ENCODE measurements at regions not wholly inside any gene's neighbourhood (a gene's known extent, or its start where the extent isn't known, plus 50 kb on each side); places are given as distances from the start of the nearest gene placed in this dataset.
A peak's percentile ranks its signal among the peaks of the same experiment; 100 is the strongest.

DNA sequence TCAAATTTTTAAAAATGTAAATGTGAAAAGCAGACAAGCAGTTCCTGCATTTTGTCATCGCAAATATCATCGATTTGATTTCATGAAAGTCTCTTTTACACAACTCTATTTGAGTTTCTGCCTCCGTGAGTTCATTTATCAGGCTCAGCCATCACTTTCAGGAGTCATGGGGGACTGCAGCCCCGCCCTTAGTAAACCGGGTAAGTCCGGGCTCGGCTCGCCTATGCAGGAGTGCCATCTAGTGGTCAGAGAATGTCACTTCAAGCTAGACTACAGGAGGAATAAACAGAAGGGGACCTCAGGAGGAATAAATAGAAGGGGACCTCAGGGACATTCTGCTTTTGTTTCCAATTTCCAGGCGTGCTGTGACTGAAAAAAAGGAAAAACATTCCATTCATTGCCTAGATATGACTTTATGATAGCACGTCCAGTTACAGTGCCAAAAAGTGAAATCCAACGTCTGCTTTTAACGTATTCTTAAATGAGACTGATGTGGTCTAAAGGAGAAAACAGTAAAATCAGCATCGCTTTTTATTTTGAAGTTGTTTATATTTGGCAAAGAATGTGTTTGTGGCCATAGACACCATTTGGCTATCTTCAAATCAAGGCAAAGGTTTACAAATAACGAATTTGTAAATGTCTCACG is 333.9 kb downstream of the HACE1 start:
- H3K27ac ChIP-seq (ENCODE audit: low read length), result no peak overlapping the region
- H3K4me1 ChIP-seq (ENCODE audit: insufficient read depth, low read length), result no peaks in the 10 kb centered on the region
- POLR2A ChIA-PET (ENCODE audit: unreplicated experiment), result no interaction called here
- peak overlapping the region; percentile 60 for H3K4me3 ChIP-seq (ENCODE audit: low read length)
- H3K36me3 ChIP-seq (ENCODE audit: low read depth, low read length), result no peaks in the 10 kb centered on the region; the same call in 1 of the 2 replicates
- no peaks in the 10 kb centered on the region for H3K27me3 ChIP-seq (ENCODE audit: low read length)
- no peaks in the 10 kb centered on the region for H3K79me2 ChIP-seq (ENCODE audit: low read length)
- no peaks in the 10 kb centered on the region for H4K20me1 ChIP-seq (ENCODE audit: low read length)
- ATAC-seq (peak; percentile 86), DNase-seq (peak; percentile 80)
- H3K9ac ChIP-seq (ENCODE audit: low read length), result 0 out of 2 replicates have a peak overlapping the region, but pooled peaks have one; percentile 5
- H3K9me3 ChIP-seq (ENCODE audit: low read length), result no peaks in the 10 kb centered on the region
- H3K4me2 ChIP-seq (ENCODE audit: low read length), result peak overlapping the region; percentile 70
- intact Hi-C loops (cut with micrococcal nuclease), result loop anchor here (2.0 to 10.0 kb wide), 2 partner anchors 245 to 1681 kb away; no protein-coding TSS in a partner anchor
- TF ChIP-seq EZH2phosphoT487 (IDR thresholded peaks at IDR 0.05; ENCODE audit: borderline replicate concordance, low read length) (no peak), EZH2 (IDR thresholded peaks at IDR 0.05; ENCODE audit: low read length, unreplicated experiment) (no peak)
- TF ChIP-seq, protein P1, sequence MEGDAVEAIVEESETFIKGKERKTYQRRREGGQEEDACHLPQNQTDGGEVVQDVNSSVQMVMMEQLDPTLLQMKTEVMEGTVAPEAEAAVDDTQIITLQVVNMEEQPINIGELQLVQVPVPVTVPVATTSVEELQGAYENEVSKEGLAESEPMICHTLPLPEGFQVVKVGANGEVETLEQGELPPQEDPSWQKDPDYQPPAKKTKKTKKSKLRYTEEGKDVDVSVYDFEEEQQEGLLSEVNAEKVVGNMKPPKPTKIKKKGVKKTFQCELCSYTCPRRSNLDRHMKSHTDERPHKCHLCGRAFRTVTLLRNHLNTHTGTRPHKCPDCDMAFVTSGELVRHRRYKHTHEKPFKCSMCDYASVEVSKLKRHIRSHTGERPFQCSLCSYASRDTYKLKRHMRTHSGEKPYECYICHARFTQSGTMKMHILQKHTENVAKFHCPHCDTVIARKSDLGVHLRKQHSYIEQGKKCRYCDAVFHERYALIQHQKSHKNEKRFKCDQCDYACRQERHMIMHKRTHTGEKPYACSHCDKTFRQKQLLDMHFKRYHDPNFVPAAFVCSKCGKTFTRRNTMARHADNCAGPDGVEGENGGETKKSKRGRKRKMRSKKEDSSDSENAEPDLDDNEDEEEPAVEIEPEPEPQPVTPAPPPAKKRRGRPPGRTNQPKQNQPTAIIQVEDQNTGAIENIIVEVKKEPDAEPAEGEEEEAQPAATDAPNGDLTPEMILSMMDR (conservative IDR thresholded peaks at IDR 0.05; ENCODE audit: low read depth, low read length), result peak; percentile 87
- CTCF ChIA-PET, result interaction anchor here (0.5 to 0.9 kb wide), 2 partner anchors 39 to 509 kb away, joined by 3 to 5 read pairs; no protein-coding TSS in a partner anchor
- H3F3A ChIP-seq (ENCODE audit: low read length, unreplicated experiment), result no peaks in the 10 kb centered on the region
- BruUV-seq (replicated peaks), result no TSS peak
- H3K9me2 ChIP-seq (replicated peaks; ENCODE audit: low read length), result no peaks in the 10 kb centered on the region
- peak overlapping the region; percentile 65 for H2AFZ ChIP-seq (ENCODE audit: low read length)

DNA sequence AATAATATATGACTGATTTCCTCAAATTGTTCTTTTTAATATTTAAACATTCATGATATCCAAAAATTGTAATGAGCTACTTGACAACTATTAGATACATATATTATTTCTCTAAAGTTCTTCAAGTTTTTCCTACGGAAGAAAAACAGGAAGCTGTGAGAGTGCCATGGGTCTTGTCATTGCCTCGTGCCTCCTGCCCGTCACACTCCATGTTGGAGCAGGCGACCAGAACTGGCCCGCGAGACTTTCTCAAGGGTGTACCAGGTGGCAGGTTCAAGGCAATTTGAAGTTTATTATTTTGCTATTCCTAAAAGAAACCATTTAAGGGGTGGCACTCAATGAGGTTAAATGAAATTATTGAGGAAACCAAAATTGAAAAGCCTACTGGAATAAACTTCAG is 337.2 kb downstream of the HACE1 start:
- CTCF ChIA-PET, result no interaction called here
- no peaks in the 10 kb centered on the region for H3K4me1 ChIP-seq (ENCODE audit: insufficient read depth, low read length)
- TF ChIP-seq EZH2phosphoT487 (IDR thresholded peaks at IDR 0.05; ENCODE audit: borderline replicate concordance, low read length) (no peak), EZH2 (IDR thresholded peaks at IDR 0.05; ENCODE audit: low read length, unreplicated experiment) (no peak)
- TF ChIP-seq, protein P1 (conservative IDR thresholded peaks at IDR 0.05; ENCODE audit: low read depth, low read length), result no peak
- no peaks in the 10 kb centered on the region for H3K9me2 ChIP-seq (replicated peaks; ENCODE audit: low read length)
- H3K79me2 ChIP-seq (ENCODE audit: low read length), result no peaks in the 10 kb centered on the region
- ATAC-seq, result no peak
- H3F3A ChIP-seq (ENCODE audit: low read length, unreplicated experiment), result no peaks in the 10 kb centered on the region
- no peak overlapping the region for H3K27ac ChIP-seq (ENCODE audit: low read length)
- no peaks in the 10 kb centered on the region for H3K27me3 ChIP-seq (ENCODE audit: low read length)
- no peak overlapping the region for H3K4me2 ChIP-seq (ENCODE audit: low read length)
- no peak for DNase-seq
- H3K9me3 ChIP-seq (ENCODE audit: low read length), result no peaks in the 10 kb centered on the region
- no peak overlapping the region for H3K4me3 ChIP-seq (ENCODE audit: low read length)
- H3K36me3 ChIP-seq (ENCODE audit: low read depth, low read length), result no peaks in the 10 kb centered on the region; the same call in 1 of the 2 replicates
- H2AFZ ChIP-seq (ENCODE audit: low read length), result no peak overlapping the region
- POLR2A ChIA-PET (ENCODE audit: unreplicated experiment), result no interaction called here
- no TSS peak for BruUV-seq (replicated peaks)
- H3K9ac ChIP-seq (ENCODE audit: low read length), result no peak overlapping the region
- no peaks in the 10 kb centered on the region for H4K20me1 ChIP-seq (ENCODE audit: low read length)
- intact Hi-C loops (cut with micrococcal nuclease), result loop anchor here (10.0 kb wide), 1 partner anchor 1678 kb away; no protein-coding TSS in a partner anchor

DNA sequence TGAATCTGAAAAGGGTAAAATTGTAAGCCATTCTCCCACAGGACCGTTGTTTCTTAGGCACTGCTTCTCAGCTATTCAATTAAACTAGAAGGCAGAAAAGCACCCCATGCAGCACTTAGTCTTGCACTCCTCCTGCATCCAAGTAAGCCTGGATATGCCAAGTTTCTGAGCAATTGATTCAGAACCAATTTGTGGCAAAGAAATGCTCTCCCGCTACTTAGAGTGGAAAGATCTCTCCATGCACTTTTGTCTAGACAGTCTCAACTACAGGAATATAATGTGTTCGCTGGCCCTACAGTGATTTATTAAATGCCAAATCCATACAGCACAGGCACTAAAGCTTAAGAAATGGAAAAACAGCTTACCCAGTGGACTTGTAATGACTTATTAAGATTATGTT is 338.5 kb downstream of the HACE1 start:
- POLR2A ChIA-PET (ENCODE audit: unreplicated experiment), result no interaction called here

More for the DNA sequence above, 338.5 kb downstream of the HACE1 start:
- TF ChIP-seq EZH2phosphoT487 (IDR thresholded peaks at IDR 0.05; ENCODE audit: borderline replicate concordance, low read length) (no peak), EZH2 (IDR thresholded peaks at IDR 0.05; ENCODE audit: low read length, unreplicated experiment) (no peak)
- TF ChIP-seq, protein P1 (conservative IDR thresholded peaks at IDR 0.05; ENCODE audit: low read depth, low read length), result no peak
- Histone ChIP-seq H3K4me3 (ENCODE audit: low read length) (no peak overlapping the region), H3K4me1 (ENCODE audit: insufficient read depth, low read length) (no peaks in the 10 kb centered on the region), H3K79me2 (ENCODE audit: low read length) (no peaks in the 10 kb centered on the region), H2AFZ (ENCODE audit: low read length) (no peak overlapping the region), H3K9ac (ENCODE audit: low read length) (no peak overlapping the region), H3K36me3 (ENCODE audit: low read depth, low read length) (no peaks in the 10 kb centered on the region; the same call in 1 of the 2 replicates), H4K20me1 (ENCODE audit: low read length) (no peaks in the 10 kb centered on the region), H3K27me3 (ENCODE audit: low read length) (no peaks in the 10 kb centered on the region), H3K27ac (ENCODE audit: low read length) (no peak overlapping the region), H3F3A (ENCODE audit: low read length, unreplicated experiment) (no peaks in the 10 kb centered on the region), H3K9me2 (replicated peaks; ENCODE audit: low read length) (no peaks in the 10 kb centered on the region), H3K9me3 (ENCODE audit: low read length) (no peaks in the 10 kb centered on the region), H3K4me2 (ENCODE audit: low read length) (no peak overlapping the region)
- no peak for ATAC-seq
- CTCF ChIA-PET, result no interaction called here
- intact Hi-C loops (cut with micrococcal nuclease), result loop anchor here (10.0 kb wide), 1 partner anchor 1676 kb away; no protein-coding TSS in a partner anchor
- no peak for DNase-seq
- BruUV-seq (replicated peaks), result no TSS peak

Data from PC-3 (cell line).